ENCODE measurements at regions not wholly inside any gene's neighbourhood (a gene's known extent, or its start where the extent isn't known, plus 50 kb on each side); places are given as distances from the start of the nearest gene placed in this dataset.

GRCh38 chr7:124375391-124375790, 342.5 kb upstream of the TMEM229A start (continued):
- TF ChIP-seq CHD7 (IDR thresholded peaks at IDR 0.05; ENCODE audit: insufficient replicate concordance, low read length) (no peak), SUZ12 (IDR thresholded peaks at IDR 0.05; ENCODE audit: low read length) (no peak), TBP (IDR thresholded peaks at IDR 0.05; ENCODE audit: low read depth, low read length) (no peak), BRCA1 (IDR thresholded peaks at IDR 0.05; ENCODE audit: low read depth, low read length) (no peak), CHD1 (IDR thresholded peaks at IDR 0.05; ENCODE audit: low read depth, low read length) (no peak), SP1 (IDR thresholded peaks at IDR 0.05; ENCODE audit: low read depth, low read length) (no peak), HDAC6 (IDR thresholded peaks at IDR 0.05; ENCODE audit: low read depth, low read length) (no peak), KDM4A (IDR thresholded peaks at IDR 0.05; ENCODE audit: low read depth, low read length, severe bottlenecking) (no peak), SIN3A (conservative IDR thresholded peaks at IDR 0.05 in 1 of 2, IDR thresholded peaks at IDR 0.05 in 1 of 2; ENCODE audit: low read depth in 1 of 2, low read length in 2 of 2) (no peak), RAD21 (IDR thresholded peaks at IDR 0.05 in 1 of 2, conservative IDR thresholded peaks at IDR 0.05 in 1 of 2; ENCODE audit: low read depth in 2 of 2, low read length in 2 of 2) (no peak), EP300 (IDR thresholded peaks at IDR 0.05; ENCODE audit: borderline replicate concordance in 1 of 2, low read depth in 2 of 2, low read length in 2 of 2) (no peak), KDM5A (IDR thresholded peaks at IDR 0.05; ENCODE audit: low read length) (no peak)
